ENCODE measurements at regions not wholly inside any gene's neighbourhood (a gene's known extent, or its start where the extent isn't known, plus 50 kb on each side); places are given as distances from the start of the nearest gene placed in this dataset.

GRCh38 chr14:51182131-51182565 is 57.9 kb upstream of the TMX1 start:
- TF ChIP-seq, protein P1, sequence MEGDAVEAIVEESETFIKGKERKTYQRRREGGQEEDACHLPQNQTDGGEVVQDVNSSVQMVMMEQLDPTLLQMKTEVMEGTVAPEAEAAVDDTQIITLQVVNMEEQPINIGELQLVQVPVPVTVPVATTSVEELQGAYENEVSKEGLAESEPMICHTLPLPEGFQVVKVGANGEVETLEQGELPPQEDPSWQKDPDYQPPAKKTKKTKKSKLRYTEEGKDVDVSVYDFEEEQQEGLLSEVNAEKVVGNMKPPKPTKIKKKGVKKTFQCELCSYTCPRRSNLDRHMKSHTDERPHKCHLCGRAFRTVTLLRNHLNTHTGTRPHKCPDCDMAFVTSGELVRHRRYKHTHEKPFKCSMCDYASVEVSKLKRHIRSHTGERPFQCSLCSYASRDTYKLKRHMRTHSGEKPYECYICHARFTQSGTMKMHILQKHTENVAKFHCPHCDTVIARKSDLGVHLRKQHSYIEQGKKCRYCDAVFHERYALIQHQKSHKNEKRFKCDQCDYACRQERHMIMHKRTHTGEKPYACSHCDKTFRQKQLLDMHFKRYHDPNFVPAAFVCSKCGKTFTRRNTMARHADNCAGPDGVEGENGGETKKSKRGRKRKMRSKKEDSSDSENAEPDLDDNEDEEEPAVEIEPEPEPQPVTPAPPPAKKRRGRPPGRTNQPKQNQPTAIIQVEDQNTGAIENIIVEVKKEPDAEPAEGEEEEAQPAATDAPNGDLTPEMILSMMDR (IDR thresholded peaks at IDR 0.05), result no peak
- TF ChIP-seq POLR2A (IDR thresholded peaks at IDR 0.05) (no peak), POLR2AphosphoS5 (IDR thresholded peaks at IDR 0.05) (peak in 2 of 4 donors; percentile 6 to 13), EP300 (IDR thresholded peaks at IDR 0.05) (no peak)
